ENCODE measurements at regions not wholly inside any gene's neighbourhood (a gene's known extent, or its start where the extent isn't known, plus 50 kb on each side); places are given as distances from the start of the nearest gene placed in this dataset.
"Not testable (repeated sequence)": the region's sequence is repeated elsewhere in the genome, so short reads cannot be mapped to it uniquely, and the experiment has no call there.

- no peak for DNase-seq
Measured at GRCh38 chr4:171334549-171334948, 478.7 kb upstream of the GALNTL6 start.

- peak in 1 of 2 experiments; percentile 19 for DNase-seq
Measured at GRCh38 chr4:171308661-171309060, 504.5 kb upstream of the GALNTL6 start.

GRCh38 chr4:171298048-171298718, 515.0 kb upstream of the GALNTL6 start:
- not testable (repeated sequence) for DNase-seq

GRCh38 chr4:171288816-171289432, 524.3 kb upstream of the GALNTL6 start:
- DNase-seq, result no peak

DNA sequence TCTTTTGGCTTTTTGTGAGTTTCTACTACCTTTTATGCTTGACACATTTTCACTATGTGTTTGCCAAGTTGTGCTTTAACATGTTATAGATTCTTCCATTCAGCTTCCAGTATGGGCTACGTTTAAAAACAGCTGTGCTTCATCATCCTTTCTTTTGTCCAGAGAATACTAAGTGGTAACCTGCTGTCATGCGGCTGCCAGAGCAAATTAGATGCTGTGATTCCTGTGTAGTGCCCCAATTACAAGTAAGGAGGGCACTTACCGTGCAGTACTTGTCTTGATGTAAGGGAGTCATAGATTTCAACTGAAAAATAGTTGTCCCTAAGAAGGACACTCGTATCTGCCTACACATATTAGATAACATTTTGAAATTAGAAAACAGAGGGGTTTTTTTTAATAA, 531.8 kb upstream of the GALNTL6 start:
- no peak for DNase-seq

DNA sequence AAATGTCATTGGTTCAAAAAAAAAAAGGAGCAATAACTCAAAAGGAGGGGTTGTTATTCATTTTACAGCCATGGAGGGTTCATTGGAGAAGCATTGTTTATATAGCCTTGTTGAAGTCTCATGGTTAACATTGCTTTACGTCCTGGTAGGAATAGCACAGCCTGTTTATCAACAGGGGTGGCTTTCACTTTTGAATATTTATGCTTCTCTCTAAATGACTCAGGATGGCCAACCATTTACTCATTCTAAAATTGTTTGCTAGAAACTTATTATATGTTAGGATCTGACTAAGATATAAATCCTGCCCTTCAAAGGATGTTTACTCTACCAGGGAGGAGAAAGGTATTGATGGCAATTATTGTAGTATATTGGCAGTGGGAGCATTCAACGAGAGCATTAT, 534.1 kb upstream of the GALNTL6 start:
- no peak for DNase-seq

- DNase-seq, result no peak
Measured at GRCh38 chr4:171266671-171267070, 546.5 kb upstream of the GALNTL6 start.

DNA sequence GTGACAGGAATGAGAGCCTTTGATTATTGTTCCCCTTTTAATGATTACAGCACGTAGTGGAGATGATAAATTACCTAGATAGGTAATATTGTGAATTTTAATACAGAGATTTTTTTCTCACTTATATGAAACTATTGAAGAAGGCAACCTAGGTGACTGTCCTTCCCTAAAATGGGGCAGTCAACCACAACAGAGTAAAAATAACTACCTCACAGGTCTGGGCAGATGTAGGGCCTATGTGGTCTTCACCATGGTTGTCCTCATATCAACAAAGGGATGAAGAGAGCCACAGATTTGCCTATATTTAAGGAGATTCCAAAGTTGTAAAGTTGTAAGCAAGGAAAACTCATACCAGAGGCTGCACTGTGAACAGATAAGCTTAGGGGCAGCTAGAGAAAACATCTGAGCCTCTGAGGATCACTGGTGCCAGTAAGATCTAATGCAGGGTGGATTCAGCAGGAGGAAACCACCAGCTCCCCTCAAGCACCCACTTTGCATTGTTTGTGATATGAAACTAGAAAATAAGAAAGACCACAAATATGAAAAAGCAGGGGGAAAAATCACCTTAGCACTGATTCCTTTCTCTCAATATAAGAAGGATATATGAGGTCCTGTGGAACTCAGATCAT, 547.9 kb upstream of the GALNTL6 start:
- DNase-seq, result no peak

DNA sequence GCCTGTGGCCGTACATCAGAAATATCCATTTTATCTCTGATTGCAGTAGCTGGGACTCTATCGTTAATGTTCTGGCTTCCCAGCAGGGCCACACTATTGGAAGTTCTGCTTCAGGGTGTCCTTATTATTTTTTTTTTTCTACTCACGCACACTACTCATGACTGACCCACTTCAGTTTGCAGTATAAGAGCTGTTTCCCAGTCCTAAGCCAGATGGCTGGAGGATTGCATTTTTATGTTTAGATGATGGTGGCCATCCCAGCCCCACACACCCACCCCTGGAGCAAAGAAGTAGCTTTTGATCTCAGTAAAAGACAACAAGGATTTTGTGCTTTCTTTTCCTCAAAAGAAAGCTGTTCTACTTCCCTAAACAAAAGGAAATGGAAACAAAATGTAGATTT, 557.0 kb upstream of the GALNTL6 start:
- DNase-seq, result no peak

GRCh38 chr4:171246948-171247347, 566.3 kb upstream of the GALNTL6 start:
- no peak for DNase-seq

DNA sequence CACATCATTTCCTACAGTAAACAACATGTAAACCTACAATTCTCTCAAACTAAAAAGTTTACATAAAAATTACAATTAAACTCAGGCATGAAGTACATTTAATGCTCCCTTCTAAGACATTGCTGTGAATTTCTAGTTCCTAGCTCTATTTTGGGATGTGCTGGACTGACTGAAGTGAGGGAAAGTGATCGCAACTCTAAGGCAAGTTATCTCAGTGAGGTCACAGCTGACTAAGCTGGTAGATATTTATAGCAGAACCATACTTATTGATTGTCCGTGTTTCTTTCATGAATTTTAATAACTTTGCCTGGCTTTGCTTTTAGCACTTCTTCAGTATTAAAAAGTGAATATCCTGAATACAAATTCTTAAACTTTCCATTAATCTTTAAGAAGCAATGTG, 570.4 kb upstream of the GALNTL6 start:
- no peak for DNase-seq

GRCh38 chr4:171239196-171239595, 574.0 kb upstream of the GALNTL6 start:
- no peak for DNase-seq

- DNase-seq, result no peak
Measured at GRCh38 chr4:171235521-171235920, 577.7 kb upstream of the GALNTL6 start.

DNA sequence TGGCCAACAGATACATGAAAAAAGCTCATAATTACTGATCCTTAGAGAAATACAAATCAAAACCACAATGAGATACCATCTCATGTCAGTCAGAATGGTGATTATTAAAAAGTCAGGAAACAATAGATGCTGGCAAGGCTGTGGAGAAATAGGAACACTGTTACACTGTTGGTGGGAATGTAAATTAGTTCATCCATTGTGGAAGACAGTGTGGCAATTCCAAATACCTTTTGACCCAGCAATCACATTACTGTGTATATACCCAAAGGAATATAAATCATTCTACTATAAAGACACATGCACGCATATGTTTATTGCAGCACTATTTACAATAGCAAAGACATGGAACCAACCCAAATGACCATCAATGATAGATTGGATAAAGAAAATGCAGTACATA, 583.9 kb upstream of the GALNTL6 start:
- DNase-seq, result not testable (repeated sequence)

GRCh38 chr4:171221181-171221580, 592.0 kb upstream of the GALNTL6 start:
- no peak for DNase-seq

GRCh38 chr4:171203425-171203824, 609.8 kb upstream of the GALNTL6 start:
- DNase-seq, result no peak

GRCh38 chr4:171202908-171203307, 610.3 kb upstream of the GALNTL6 start:
- no peak for DNase-seq

- peak in 1 of 2 experiments; percentile 2 for DNase-seq
Measured at GRCh38 chr4:171186700-171187099, 626.5 kb upstream of the GALNTL6 start.

GRCh38 chr4:171181090-171181489, 632.1 kb upstream of the GALNTL6 start:
- no peak for DNase-seq

- no peak for DNase-seq
Measured at GRCh38 chr4:171170671-171171070, 642.5 kb upstream of the GALNTL6 start.

DNA sequence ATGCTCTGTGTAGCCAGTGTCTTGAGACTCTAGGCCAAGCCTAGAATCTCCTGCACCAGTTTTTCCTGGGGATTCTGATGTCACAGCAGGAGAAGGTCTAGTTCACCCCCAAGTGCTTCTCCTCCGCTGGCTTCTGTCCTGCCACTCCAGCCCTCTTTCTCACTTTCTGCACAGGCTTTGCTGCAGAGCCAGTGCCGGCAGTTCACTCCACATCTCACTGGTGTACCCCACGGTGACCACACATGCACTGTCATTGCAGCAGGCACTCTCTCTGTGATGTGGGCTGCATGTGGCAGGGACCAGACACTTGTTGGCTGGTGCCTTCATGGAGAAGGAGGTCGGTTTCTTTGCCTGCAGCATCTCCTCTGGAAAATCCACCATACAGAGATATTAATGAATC, 643.8 kb upstream of the GALNTL6 start:
- no peak for DNase-seq

DNA sequence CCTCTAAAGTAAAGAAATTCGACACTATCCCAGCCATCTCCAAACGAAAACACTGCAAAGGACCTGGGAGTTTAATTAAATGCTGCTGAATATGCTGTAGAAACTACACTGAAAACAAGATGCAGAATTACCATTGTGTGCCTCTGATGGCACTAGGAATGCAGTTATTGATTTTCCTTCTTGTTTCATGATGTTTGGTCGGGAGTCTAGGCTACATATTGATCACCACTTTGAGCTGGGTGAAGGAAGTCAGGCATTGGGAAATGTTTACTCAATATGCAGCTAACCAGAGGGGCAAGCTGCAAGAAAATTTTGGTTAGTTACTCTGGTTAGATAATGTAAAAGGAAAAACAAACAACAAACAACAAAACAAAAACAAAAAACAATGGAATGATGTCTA, 650.7 kb upstream of the GALNTL6 start:
- DNase-seq, result no peak

GRCh38 chr4:171157462-171158082, 655.6 kb upstream of the GALNTL6 start:
- no peak for DNase-seq

DNA sequence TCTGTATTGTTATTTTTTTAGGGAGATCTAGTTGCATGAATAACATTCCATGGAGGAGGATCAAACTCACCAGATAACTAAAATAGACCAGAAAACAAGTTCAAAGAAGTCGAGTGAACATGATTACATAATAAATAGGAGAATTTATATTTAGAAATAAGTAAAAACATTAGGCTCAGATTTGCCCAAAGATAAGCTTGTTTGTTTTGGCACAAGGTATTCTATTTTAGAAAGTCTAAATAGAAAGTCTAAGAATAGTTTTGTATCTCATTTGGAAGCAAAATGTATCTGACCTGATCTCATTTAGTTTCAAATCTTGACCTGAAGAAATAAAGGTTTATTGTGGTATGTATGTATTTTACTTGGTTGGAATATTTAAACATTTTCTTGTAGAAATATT, 670.6 kb upstream of the GALNTL6 start:
- DNase-seq, result no peak

Data from NCI-H1930 (cell line).